ENCODE measurements at regions not wholly inside any gene's neighbourhood (a gene's known extent, or its start where the extent isn't known, plus 50 kb on each side); places are given as distances from the start of the nearest gene placed in this dataset.
"Not testable (repeated sequence)": the region's sequence is repeated elsewhere in the genome, so short reads cannot be mapped to it uniquely, and the experiment has no call there.

DNA sequence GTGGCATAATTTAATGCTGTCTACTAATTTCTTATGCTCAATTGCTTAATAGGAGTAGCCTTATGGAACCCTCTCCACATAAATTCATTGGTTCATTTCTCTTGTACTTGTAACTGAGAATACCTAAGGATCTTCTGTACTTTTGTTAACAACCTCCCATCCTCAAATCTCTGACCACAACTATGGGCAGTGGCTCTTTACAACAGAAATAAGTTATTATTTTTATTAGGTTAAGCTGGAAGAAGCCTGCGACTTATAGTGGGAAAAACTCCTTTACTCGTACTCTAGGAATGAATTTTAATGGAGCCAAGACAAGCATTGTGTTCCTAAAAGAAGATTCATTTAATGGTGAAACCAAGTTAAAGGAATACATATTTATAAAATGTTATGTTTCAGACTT is 337.1 kb upstream of the CTSO start:
- no peak overlapping the region for H3K9ac ChIP-seq (replicated peaks; ENCODE audit: extremely low read depth, insufficient read depth, low read length)
- no peak overlapping the region for H3K4me2 ChIP-seq (ENCODE audit: insufficient read depth, low read length)

DNA sequence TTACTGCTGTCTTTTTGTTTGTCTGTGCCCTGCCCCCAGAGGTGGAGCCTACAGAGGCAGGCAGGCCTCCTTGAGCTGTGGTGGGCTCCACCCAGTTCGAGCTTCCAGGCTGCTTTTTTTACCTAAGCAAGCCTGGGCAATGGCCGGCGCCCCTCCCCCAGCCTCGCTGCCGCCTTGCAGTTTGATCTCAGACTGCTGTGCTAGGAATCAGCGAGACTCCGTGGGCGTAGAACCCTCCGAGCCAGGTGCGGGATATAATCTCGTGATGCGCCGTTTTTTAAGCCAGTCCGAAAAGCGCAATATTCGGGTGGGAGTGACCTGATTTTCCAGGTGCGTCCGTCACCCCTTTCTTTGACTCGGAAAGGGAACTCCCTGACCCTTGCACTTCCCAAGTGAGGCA is 336.4 kb upstream of the CTSO start:
- H3K79me2 ChIP-seq (ENCODE audit: control insufficient read depth, insufficient read depth, low read length); H3K4me2 ChIP-seq (ENCODE audit: insufficient read depth, low read length); H3K4me1 ChIP-seq (ENCODE audit: control insufficient read depth, extremely low read depth, insufficient read depth, low read length); H3K9ac ChIP-seq (replicated peaks; ENCODE audit: extremely low read depth, insufficient read depth, low read length); FAIRE-seq; DNase-seq (ENCODE audit: low read depth, low spot score); H3K36me3 ChIP-seq (ENCODE audit: control insufficient read depth in 2 of 2, extremely low read depth in 1 of 2, insufficient read depth in 2 of 2, low read length in 2 of 2); H3K4me3 ChIP-seq (replicated peaks in 1 of 3; ENCODE audit: insufficient read depth in 1 of 3, low read depth in 1 of 3, low read length in 3 of 3); CTCF ChIA-PET; H2AFZ ChIP-seq (ENCODE audit: low read depth, low read length); H3K27me3 ChIP-seq (ENCODE audit: control insufficient read depth in 2 of 2, insufficient read depth in 2 of 2, low read length in 2 of 2); BruUV-seq (replicated peaks); POLR2A ChIA-PET; H3K27ac ChIP-seq (ENCODE audit: insufficient read depth, low read depth, low read length); H3K9me1 ChIP-seq (replicated peaks; ENCODE audit: control insufficient read depth, extremely low read depth, insufficient read depth, low read length); H4K20me1 ChIP-seq (replicated peaks; ENCODE audit: control insufficient read depth, extremely low read depth, insufficient read depth, low read length); dilution Hi-C loops (cut with MboI; ENCODE audit: extremely low pct_ligation_motif_present, low sequenced_read_pairs); H3K9me3 ChIP-seq (replicated peaks; ENCODE audit: control insufficient read depth, insufficient read depth, low read length): not testable (repeated sequence)
- intact Hi-C loops (cut with micrococcal nuclease): loop anchor here (5.0 to 10.0 kb wide), 2 partner anchors 755 to 927 kb away; no protein-coding TSS in a partner anchor

More for the DNA sequence above, 337.1 kb upstream of the CTSO start:
- Histone ChIP-seq H2AFZ (ENCODE audit: low read depth, low read length) (no peak overlapping the region), H3K79me2 (ENCODE audit: control insufficient read depth, insufficient read depth, low read length) (no peaks in the 10 kb centered on the region), H3K27ac (ENCODE audit: insufficient read depth, low read depth, low read length) (no peak overlapping the region), H3K9me1 (replicated peaks; ENCODE audit: control insufficient read depth, extremely low read depth, insufficient read depth, low read length) (no peaks in the 10 kb centered on the region), H3K9me3 (replicated peaks; ENCODE audit: control insufficient read depth, insufficient read depth, low read length) (no peaks in the 10 kb centered on the region), H3K4me3 (replicated peaks in 1 of 3; ENCODE audit: insufficient read depth in 1 of 3, low read depth in 1 of 3, low read length in 3 of 3) (no peak overlapping the region), H3K36me3 (ENCODE audit: control insufficient read depth in 2 of 2, extremely low read depth in 1 of 2, insufficient read depth in 2 of 2, low read length in 2 of 2) (no peaks in the 10 kb centered on the region), H3K4me1 (ENCODE audit: control insufficient read depth, extremely low read depth, insufficient read depth, low read length) (peaks cover 7% of the 10 kb centered on the region), H4K20me1 (replicated peaks; ENCODE audit: control insufficient read depth, extremely low read depth, insufficient read depth, low read length) (no peaks in the 10 kb centered on the region), H3K27me3 (ENCODE audit: control insufficient read depth in 2 of 2, insufficient read depth in 2 of 2, low read length in 2 of 2) (no peaks in the 10 kb centered on the region)
- CTCF ChIA-PET: interaction anchor here (1.0 kb wide), 1 partner anchor 15 kb away, joined by 3 read pairs; no protein-coding TSS in a partner anchor
- TF ChIP-seq EZH2 (IDR thresholded peaks at IDR 0.05; ENCODE audit: borderline replicate concordance, low read depth, low read length, severe bottlenecking) (no peak), FOS (IDR thresholded peaks at IDR 0.05; ENCODE audit: borderline replicate concordance, insufficient read depth, low read length) (no peak), POLR2A (IDR thresholded peaks at IDR 0.05; ENCODE audit: low read depth, low read length) (no peak), GATA2 (IDR thresholded peaks at IDR 0.05; ENCODE audit: insufficient read depth, insufficient read length, low read depth, low read length) (no peak), POLR2AphosphoS5 (IDR thresholded peaks at IDR 0.05; ENCODE audit: insufficient read depth, low read depth, low read length) (no peak), JUN (IDR thresholded peaks at IDR 0.05; ENCODE audit: borderline replicate concordance, insufficient read depth, insufficient read length, low read depth) (no peak), MYC (IDR thresholded peaks at IDR 0.05; ENCODE audit: low read depth, low read length) (no peak)
- TF ChIP-seq, protein P1, sequence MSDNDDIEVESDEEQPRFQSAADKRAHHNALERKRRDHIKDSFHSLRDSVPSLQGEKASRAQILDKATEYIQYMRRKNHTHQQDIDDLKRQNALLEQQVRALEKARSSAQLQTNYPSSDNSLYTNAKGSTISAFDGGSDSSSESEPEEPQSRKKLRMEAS (IDR thresholded peaks at IDR 0.05; ENCODE audit: insufficient read depth, insufficient read length): no peak
- TF ChIP-seq, protein P2, sequence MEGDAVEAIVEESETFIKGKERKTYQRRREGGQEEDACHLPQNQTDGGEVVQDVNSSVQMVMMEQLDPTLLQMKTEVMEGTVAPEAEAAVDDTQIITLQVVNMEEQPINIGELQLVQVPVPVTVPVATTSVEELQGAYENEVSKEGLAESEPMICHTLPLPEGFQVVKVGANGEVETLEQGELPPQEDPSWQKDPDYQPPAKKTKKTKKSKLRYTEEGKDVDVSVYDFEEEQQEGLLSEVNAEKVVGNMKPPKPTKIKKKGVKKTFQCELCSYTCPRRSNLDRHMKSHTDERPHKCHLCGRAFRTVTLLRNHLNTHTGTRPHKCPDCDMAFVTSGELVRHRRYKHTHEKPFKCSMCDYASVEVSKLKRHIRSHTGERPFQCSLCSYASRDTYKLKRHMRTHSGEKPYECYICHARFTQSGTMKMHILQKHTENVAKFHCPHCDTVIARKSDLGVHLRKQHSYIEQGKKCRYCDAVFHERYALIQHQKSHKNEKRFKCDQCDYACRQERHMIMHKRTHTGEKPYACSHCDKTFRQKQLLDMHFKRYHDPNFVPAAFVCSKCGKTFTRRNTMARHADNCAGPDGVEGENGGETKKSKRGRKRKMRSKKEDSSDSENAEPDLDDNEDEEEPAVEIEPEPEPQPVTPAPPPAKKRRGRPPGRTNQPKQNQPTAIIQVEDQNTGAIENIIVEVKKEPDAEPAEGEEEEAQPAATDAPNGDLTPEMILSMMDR (IDR thresholded peaks at IDR 0.05; ENCODE audit: extremely low read depth in 1 of 2, insufficient read depth in 1 of 2, low read depth in 1 of 2, low read length in 2 of 2): no peak
- DNase-seq (ENCODE audit: low read depth, low spot score) (no peak), FAIRE-seq (no peak)
- intact Hi-C loops (cut with micrococcal nuclease): loop anchor here (5.0 to 10.0 kb wide), 2 partner anchors 754 to 926 kb away; no protein-coding TSS in a partner anchor
- POLR2A ChIA-PET: no interaction called here
- dilution Hi-C loops (cut with MboI; ENCODE audit: extremely low pct_ligation_motif_present, low sequenced_read_pairs): no loop called here
- BruUV-seq (replicated peaks): no TSS peak

Measured in endothelial cell of umbilical vein (primary cell).